Activated CD8-positive, alpha-beta T cell treated with anti-CD3 and anti-CD28 coated beads for 36 hours (primary cell): ENCODE measurements at regions not wholly inside any gene's neighbourhood (a gene's known extent, or its start where the extent isn't known, plus 50 kb on each side); places are given as distances from the start of the nearest gene placed in this dataset.
A peak's percentile ranks its signal among the peaks of the same experiment; 100 is the strongest.

ENCODE experiments used
- ATAC-seq: fragments of 200-7000 bp; cut with Tn5 transposase; one replicate; pipeline ENCODE4 v1.10.0; 2021; ENCODE audit warnings: mild to moderate bottlenecking, moderate library complexity
- CTCF ChIA-PET: fragments of 350-600 bp; sonication (Branson Sonifier 250); formaldehyde crosslinking; loops from one replicate; lab custom pipeline; 2021; ENCODE audit warnings: antibody characterized with exemption; lab: Charles Lee
- POLR2A ChIA-PET: fragments of 350-600 bp; sonication (Branson Sonifier 250); formaldehyde crosslinking; loops from one replicate; lab custom pipeline; 2021; ENCODE audit warnings: antibody characterized with exemption; lab: Charles Lee
- DNase-seq: peaks from one replicate; pipeline ENCODE4 v3.0.0-alpha.2; 2020
- H3K27ac Mint-ChIP-seq: one replicate; pipeline ENCODE4 v1.8.0; 2021; ENCODE audit warnings: mild to moderate bottlenecking, mixed read lengths
- H3K27me3 Mint-ChIP-seq: one replicate; pipeline ENCODE4 v1.8.0; 2021; ENCODE audit warnings: mixed read lengths
- H3K36me3 Mint-ChIP-seq: one replicate; pipeline ENCODE4 v1.8.0; 2021; ENCODE audit warnings: low read depth, mixed read lengths
- H3K4me1 Mint-ChIP-seq: one replicate; pipeline ENCODE4 v1.8.0; 2021; ENCODE audit warnings: low read depth, mixed read lengths
- H3K4me3 Mint-ChIP-seq: one replicate; pipeline ENCODE4 v1.8.0; 2021; ENCODE audit warnings: mild to moderate bottlenecking, moderate library complexity, mixed read lengths
- H3K9me3 Mint-ChIP-seq: one replicate; pipeline ENCODE4 v1.8.0; 2021; ENCODE audit warnings: mixed read lengths
- intact Hi-C: fragments of 100-400 bp; cut with micrococcal nuclease; formaldehyde crosslinking; loops from one replicate; pipeline ENCODE4 v1.10.0; 2022
- TF ChIP-seq, protein P1 (sequence below): fragments of 200-600 bp; IDR thresholded peaks from one replicate; pipeline ENCODE4 v1.8.0; 2022; ENCODE audit warnings: antibody characterized with exemption, mild to moderate bottlenecking

- no peak overlapping the region for H3K4me3 Mint-ChIP-seq
- no peak for ATAC-seq
- H3K27ac Mint-ChIP-seq: no peak overlapping the region
- intact Hi-C loops: no loop called here
- POLR2A ChIA-PET: no interaction called here
- no peak for DNase-seq
- no peaks in the 10 kb centered on the region for H3K27me3 Mint-ChIP-seq
- TF ChIP-seq, protein P1, sequence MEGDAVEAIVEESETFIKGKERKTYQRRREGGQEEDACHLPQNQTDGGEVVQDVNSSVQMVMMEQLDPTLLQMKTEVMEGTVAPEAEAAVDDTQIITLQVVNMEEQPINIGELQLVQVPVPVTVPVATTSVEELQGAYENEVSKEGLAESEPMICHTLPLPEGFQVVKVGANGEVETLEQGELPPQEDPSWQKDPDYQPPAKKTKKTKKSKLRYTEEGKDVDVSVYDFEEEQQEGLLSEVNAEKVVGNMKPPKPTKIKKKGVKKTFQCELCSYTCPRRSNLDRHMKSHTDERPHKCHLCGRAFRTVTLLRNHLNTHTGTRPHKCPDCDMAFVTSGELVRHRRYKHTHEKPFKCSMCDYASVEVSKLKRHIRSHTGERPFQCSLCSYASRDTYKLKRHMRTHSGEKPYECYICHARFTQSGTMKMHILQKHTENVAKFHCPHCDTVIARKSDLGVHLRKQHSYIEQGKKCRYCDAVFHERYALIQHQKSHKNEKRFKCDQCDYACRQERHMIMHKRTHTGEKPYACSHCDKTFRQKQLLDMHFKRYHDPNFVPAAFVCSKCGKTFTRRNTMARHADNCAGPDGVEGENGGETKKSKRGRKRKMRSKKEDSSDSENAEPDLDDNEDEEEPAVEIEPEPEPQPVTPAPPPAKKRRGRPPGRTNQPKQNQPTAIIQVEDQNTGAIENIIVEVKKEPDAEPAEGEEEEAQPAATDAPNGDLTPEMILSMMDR: no peak
- CTCF ChIA-PET: no interaction called here
- no peaks in the 10 kb centered on the region for H3K4me1 Mint-ChIP-seq
- H3K9me3 Mint-ChIP-seq: no peaks in the 10 kb centered on the region
- H3K36me3 Mint-ChIP-seq: no peaks in the 10 kb centered on the region
Observed at GRCh38 chrX:12002876-12003275, 135.4 kb upstream of the FRMPD4 start.

DNA sequence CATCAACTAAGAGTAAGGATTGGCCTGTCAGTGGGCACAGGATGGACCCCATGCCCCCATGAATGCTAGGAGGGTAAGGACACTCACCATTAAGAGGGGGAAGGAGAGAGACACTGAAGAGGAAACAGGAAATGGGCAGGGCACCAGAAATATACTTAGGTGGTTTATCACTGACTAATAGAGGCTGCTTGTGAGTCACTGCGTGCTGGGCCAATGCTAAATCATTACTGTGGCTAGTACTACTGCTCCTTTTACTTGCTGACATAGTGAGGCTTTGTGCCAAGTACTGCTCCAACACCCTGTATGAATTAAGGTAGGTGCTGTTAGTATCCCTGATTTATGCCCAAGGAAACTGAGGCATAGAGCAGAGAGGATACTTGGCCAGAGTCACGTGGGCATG is 130.4 kb upstream of the FRMPD4 start:
- no peak overlapping the region for H3K4me3 Mint-ChIP-seq
- ChIA-PET CTCF (no interaction called here), POLR2A (no interaction called here)
- no peak overlapping the region for H3K27ac Mint-ChIP-seq
- H3K27me3 Mint-ChIP-seq: peaks cover 4% of the 10 kb centered on the region
- ATAC-seq: peak; percentile 74
- TF ChIP-seq, protein P1: no peak
- intact Hi-C loops: no loop called here
- peak; percentile 14 for DNase-seq
- H3K9me3 Mint-ChIP-seq: no peaks in the 10 kb centered on the region
- no peaks in the 10 kb centered on the region for H3K36me3 Mint-ChIP-seq
- no peaks in the 10 kb centered on the region for H3K4me1 Mint-ChIP-seq

- DNase-seq (no peak), ATAC-seq (no peak)
- Mint-ChIP-seq H3K27ac (no peak overlapping the region), H3K27me3 (peaks cover 4% of the 10 kb centered on the region), H3K36me3 (no peaks in the 10 kb centered on the region), H3K4me1 (no peaks in the 10 kb centered on the region), H3K9me3 (no peaks in the 10 kb centered on the region), H3K4me3 (no peak overlapping the region)
- TF ChIP-seq, protein P1: no peak
- CTCF ChIA-PET: no interaction called here
- POLR2A ChIA-PET: no interaction called here
- intact Hi-C loops: no loop called here
Observed at GRCh38 chrX:12010436-12010835, 127.8 kb upstream of the FRMPD4 start.

GRCh38 chrX:12011075-12011474 is 127.2 kb upstream of the FRMPD4 start:
- Mint-ChIP-seq H3K36me3 (no peaks in the 10 kb centered on the region), H3K4me1 (no peaks in the 10 kb centered on the region), H3K4me3 (no peak overlapping the region), H3K27me3 (peaks cover 4% of the 10 kb centered on the region), H3K9me3 (no peaks in the 10 kb centered on the region), H3K27ac (no peak overlapping the region)
- ATAC-seq: no peak
- ChIA-PET CTCF (no interaction called here), POLR2A (no interaction called here)
- DNase-seq: no peak
- intact Hi-C loops: no loop called here
- TF ChIP-seq, protein P1: no peak

DNA sequence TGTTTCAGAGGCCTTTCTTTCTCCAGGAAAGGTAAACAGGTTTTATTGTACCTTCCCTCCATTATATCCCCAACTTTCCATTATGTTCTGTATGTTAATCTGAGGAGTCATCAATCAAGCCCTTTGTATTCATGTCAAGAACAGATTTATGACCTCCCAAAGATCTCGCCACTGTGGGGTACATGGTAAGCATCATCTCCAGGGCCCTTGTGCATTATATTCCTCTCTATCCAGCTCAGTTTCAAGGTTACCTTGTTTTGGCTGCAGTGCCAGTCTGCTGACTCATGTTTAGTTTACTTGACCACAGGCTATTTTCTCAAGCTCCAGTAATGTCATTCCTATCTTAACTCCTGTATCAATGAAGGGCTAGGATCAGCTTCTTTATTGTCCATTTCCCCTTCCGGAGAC is 125.1 kb upstream of the FRMPD4 start:
- H3K9me3 Mint-ChIP-seq: no peaks in the 10 kb centered on the region
- H3K27me3 Mint-ChIP-seq: peaks cover 4% of the 10 kb centered on the region
- TF ChIP-seq, protein P1: no peak
- ATAC-seq: no peak
- no peaks in the 10 kb centered on the region for H3K4me1 Mint-ChIP-seq
- intact Hi-C loops: no loop called here
- ChIA-PET CTCF (no interaction called here), POLR2A (no interaction called here)
- H3K4me3 Mint-ChIP-seq: no peak overlapping the region
- DNase-seq: no peak
- no peak overlapping the region for H3K27ac Mint-ChIP-seq
- H3K36me3 Mint-ChIP-seq: no peaks in the 10 kb centered on the region
